IPS DF 4.7 (cell line): ENCODE measurements at regions not wholly inside any gene's neighbourhood (a gene's known extent, or its start where the extent isn't known, plus 50 kb on each side); places are given as distances from the start of the nearest gene placed in this dataset.
A peak's percentile ranks its signal among the peaks of the same experiment; 100 is the strongest.

Experiments used
- DNase-seq: peaks from one replicate; pipeline ENCODE4 v3.0.0-alpha.2; 2013; ENCODE audit warnings: low spot score; ENCODE audit errors: extremely low read depth

DNA sequence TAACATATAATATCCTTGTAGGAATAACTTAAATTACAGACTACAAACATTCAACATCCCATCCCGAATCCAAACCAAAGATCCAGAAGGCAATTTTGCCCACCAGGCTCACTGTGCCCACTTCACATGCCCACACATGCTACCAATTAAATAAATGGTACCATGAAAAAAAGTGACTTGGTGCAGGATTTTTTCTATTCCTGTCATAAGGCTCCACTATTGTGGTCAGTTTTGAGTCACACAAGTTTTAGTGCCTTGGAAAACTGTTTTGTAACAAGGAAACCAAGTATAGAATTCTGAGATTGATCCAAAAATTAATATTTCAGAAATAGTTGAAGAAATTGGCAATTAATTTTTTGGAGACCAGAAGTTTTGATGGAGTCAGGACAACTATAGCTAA lies 470.1 kb upstream of the THBS1 start:
- no peak for DNase-seq

DNA sequence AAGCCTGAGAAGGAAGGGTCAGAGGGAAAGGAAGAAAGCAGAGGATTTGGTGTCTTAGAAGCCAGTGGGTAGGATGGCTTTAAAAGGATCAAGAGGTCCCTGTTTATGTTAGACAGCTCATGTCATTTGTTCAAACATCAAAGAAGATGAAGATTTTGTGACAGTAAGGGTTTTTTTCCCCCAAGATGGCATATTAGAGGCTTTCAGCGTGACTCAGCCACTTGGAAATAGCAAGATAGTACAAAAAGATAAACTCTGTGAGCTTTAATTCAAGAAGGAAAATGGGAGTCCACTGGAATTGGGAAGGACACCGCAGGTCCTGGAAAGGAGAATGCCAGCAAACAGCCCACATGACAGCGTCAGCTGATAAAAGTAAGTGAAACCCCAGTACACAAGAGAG lies 467.1 kb upstream of the THBS1 start:
- DNase-seq, result no peak

DNA sequence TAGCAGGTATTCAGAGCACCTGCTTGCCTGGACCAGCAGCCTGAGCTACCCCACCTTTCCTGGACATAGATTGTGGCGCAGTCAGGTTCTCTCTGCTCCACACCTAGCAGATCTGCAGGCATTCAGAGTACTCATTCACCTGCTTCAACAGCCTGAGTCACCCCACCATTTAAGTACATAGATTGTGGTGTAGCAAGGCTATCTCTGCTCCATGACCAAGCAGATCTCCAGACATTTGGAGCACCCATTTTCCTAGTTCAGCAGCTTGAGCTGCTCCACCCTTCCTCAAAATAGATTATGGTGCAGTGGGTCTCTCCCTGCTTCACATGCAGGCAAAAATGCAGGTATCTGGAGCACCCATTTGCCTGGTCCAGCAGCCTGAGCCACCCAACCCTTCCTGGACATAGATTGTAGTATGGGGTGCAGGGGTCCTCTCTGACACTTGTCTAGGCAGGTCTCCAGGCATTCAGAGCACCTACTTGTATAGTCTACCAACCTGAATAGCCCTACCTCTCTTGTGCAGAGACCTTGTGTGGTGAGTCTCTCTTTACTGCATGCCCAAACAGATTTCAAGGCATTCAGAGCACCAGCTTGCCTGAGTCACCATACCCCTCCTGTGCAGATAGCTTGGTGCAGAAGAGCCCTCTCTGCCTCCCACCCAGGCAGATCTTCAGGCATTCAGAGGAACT lies 466.0 kb upstream of the THBS1 start:
- DNase-seq, result no peak

DNA sequence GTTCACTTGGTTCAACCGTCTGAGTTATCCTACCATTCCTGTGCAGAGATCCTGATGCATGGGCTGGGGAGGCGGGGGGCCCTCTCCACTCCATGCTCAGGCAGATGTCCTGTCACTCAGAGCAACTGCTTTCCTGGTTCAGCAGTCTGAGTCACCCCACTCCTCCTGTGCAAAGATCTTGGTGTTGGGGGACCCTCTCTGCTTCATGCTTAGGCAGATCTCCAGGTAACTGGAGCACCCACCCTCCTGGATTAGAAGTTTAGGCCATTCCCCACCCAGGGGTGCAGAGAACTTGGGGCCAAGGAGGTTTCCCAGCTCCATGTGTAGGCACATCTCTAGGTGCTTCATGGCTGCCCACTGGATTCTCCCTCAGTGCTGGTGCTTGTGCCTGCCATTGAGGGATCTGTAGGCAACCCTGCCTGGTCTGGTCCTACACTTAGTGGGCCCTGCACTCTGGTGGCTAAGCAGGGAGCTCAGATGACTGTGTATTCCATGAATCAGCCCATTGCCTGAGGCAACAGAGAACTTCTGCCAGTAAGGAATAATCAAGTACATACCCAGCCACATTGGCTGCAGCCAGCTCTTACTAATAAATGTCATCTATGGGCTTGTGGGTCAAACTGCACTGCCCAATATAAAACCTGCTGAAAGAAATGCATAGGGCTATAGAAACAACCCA lies 465.4 kb upstream of the THBS1 start:
- DNase-seq, result no peak

DNA sequence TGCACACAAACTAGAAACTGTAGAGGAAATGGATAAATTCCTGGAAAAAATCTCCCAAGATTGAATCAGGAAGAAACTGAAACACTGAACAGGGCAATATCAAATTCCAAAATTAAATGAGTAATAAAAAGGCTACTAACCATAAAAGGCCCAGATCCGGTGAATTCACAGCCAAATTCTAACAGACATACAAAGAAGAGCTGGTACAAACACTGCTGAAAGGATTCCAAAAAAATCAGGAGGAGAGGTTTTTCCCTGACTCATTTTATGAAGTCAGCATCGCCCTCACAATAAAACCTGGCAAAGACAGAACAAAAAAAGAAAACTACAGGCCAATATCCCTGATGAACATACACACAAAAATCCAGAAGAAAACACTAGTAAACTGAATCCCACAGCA lies 462.4 kb upstream of the THBS1 start:
- no peak for DNase-seq

DNA sequence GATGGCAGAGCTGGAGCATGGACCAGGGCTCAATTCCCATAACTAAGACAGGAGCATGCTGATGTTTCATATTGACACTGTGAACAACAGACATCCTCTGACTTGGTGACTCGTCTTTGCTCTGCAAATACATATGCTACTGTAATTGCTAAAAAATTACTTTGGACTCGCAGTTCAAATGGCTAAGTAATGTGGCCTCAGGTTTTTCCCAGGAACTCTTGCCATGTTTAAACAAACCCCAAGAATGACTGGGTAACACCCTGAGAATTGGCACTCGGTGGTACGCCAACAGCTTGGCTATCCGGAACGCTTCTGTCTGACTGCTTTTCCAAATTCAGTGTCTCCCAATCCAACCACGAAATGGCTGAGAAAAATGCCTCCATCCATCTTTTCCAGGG lies 456.7 kb upstream of the THBS1 start:
- DNase-seq, result no peak

DNA sequence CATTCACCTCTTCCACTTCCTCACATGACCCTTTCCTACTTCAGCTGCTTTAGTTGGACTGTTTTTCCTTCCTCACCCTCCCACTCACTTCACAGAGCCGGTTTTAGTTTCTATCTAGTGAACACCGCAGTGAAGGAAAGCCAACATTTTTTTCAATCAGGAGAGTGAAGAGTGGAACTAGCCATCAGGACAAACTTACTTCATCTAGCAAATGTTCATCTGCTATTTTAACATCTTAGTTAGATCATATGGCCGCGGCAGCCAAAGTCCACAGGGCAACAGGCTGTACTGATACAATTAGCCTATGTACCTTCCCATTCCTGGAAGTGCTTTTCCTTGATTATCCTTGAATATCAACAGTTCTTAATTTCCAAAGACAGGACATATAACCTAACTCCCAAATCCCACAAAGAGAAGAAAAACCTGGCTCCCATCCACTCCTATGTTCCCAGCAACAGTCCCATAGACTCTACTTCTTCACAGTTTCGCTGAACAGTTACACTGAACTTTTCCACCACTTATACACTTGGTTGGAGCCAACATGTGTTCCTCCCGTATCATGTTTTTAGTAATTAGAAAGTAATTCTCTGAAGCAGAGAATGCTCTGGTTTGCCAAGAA lies 456.2 kb upstream of the THBS1 start:
- DNase-seq, result no peak

DNA sequence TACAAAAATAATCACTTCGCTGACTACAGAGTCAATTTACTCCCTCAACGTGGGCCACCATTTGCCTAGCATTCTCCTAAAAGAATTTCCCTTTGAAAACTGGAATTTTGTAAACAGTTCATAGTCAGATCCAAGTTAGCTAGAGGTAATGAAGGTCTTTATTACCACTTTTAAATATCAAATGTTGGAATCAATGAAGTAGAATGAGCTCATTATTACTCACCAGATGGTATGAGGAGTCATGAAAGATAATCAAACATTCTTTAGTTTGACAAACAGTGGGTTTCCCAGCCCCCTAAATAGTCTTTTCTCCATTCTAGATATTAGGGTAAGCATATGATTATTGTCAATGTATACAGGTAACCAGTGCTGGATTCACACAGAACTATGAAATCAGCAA lies 455.7 kb upstream of the THBS1 start:
- DNase-seq, result no peak

DNA sequence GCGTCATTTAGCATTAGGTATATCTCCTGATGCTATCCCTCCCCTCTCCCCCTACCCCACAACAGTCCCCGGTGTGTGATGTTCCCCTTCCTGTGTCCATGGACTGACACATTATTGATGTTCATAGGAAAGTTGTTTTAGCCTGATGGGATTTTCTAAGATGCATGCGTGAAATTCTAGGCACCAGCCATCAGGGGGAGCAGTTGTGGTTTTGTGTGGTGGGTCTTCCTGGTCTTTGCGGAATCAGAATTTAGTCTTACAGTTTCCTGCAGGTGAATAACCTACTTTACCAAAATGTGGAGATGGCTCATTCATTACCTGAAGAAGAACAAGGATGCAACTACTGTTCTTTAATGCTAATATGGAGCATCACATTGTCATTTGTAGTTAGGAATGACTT lies 455.0 kb upstream of the THBS1 start:
- peak; percentile 28 for DNase-seq

DNA sequence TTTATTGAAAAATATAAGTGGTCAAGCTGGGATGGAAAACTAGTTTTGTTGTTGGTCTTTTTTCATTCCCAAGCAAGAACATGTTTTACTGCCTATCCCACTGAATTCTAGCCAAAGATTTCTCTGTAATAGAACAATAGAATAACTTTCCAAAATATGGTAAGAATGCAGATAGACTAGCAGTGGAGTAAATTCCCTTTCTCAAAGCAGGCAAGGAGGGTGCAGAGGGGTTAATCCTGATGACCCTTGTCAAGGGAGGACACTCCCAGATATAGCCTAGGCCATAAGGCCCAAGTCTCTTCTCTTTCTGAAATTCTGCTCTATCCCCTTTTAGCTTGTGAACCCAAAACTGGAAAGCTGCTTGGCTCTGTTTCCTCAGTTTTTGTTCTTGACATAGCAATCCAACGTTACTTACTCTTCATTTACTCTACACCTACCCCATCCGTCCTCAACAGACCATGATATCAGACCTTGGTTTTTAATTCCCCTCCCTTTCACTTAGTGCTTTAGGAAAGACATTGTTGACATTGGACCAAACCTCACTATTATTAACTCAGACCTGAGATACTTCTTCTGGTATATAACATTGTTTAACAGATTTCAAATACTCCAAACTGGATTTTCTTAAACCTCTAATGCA lies 453.6 kb upstream of the THBS1 start:
- DNase-seq, result no peak

DNA sequence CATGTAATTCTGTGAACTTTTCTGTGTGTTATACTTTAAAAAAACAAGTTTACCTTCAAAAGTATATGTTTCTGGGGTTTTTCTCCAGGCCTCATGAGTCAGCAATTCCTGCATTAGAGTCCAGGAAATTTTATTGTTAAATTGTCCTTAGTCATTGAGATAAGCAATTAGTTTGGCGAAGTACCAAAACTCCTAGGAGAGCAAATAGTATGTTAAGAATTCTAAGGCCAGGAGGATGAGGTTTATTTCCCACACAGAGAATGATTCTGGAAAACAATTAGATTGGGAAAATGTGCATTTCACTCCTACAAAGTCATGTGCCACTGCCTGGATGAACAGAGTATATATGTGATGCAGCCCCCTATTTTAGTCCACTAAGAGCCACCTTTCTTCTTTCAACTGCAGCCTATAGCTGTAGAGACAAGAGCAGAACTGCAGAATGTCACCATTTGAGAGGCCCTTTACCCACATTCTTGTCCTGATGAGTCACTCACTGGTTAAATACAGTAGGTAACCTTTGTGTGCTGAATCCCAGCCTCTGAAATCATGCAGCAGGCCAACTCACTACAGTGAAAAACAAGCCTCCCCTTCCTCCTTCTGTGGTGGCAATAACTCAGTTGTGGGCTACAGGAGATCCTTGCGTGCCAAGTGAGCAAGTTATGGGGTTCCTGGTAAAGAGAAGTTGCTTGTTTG lies 452.8 kb upstream of the THBS1 start:
- peak; percentile 62 for DNase-seq

DNA sequence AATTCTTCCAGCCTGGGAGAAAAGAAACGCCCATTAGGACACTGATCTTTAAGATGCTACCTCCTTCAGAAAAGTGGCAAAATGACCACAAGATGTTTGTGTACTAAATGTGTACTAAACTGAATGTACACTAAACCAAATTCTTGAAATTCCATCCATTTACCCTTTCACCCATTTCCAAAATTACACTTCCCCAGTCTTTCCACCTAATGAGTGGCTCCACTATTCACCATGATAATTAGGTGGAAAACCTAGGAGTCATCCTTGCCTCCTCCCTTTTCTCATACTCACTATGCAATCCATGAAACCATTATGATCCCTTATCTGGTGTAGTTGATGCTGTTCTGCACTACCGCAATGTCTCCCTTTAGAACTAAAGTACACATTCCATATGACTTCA lies 452.1 kb upstream of the THBS1 start:
- no peak for DNase-seq

DNA sequence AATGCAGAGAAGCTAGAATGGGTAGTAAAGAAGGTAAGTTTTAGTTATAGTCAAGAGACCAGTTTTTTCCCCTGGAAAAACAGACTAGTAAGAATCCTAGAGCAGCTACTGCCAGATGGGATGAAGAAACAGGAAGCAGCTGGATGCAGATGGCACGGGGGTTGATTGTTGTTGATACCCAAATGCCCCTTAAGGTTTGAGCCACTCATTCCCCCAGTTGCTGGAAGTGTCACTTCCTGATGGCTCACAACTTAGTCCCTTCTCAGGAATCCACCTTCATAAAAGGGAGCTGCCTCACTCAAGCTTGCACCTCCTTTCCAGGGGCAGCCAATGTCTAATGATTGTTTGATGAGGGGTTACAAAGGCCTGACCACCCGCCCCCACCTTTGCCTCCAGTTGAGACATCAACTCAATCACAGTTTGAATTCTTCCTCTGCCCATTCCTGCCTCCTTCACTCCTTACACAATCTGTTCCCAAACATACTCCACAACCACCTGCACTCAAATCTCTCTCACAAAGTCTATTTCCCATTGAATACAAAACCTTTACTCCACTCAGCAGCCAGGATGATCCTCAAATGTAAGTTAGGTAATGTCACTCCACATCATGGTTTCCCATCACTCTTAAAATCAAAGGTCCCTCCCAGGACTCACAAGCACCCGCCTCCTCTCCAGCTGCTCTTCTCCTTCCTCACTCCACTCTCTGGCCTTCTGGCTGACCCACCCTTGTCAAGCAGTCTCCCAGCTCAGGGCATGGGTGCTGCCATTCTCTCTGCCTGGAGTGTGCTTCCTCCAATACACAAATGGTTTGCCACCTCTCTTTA lies 450.1 kb upstream of the THBS1 start:
- no peak for DNase-seq

DNA sequence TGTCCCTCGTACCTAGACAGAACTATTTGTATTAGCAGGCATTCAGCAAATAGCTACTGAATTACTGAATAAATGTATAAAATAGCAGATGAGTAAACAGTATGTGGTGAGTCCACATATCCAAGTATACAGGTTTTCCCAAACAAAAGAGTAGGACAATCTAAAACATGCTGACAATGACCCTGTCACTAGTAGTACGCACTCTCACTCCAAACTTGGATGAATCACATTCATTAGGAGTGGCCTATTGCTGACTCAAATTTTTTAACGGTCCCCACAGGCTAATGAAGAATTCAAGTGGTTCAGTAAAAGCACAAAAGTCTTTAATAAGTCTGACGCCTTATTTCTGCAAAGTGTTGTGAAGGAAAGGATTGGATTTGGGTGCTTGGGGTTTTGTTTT lies 449.3 kb upstream of the THBS1 start:
- DNase-seq, result no peak

DNA sequence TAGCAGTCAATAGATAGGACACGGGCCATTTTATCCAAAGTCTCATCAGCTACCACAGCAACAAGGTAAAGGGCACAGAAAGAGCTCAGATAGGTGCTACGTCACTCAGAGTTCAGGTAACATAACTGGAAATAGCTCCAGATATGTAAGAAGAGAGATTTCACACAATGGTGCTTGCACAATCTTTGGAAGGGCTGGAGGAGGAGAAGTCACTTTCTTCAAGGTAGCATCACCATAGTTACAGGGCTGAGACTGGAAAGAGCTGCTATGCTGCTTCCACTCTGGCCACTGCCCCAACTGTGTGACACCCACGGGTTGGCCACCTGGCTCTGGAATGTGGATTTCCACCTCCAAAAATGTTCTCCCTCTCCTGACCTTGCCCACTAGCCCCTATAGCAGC lies 448.8 kb upstream of the THBS1 start:
- no peak for DNase-seq

DNA sequence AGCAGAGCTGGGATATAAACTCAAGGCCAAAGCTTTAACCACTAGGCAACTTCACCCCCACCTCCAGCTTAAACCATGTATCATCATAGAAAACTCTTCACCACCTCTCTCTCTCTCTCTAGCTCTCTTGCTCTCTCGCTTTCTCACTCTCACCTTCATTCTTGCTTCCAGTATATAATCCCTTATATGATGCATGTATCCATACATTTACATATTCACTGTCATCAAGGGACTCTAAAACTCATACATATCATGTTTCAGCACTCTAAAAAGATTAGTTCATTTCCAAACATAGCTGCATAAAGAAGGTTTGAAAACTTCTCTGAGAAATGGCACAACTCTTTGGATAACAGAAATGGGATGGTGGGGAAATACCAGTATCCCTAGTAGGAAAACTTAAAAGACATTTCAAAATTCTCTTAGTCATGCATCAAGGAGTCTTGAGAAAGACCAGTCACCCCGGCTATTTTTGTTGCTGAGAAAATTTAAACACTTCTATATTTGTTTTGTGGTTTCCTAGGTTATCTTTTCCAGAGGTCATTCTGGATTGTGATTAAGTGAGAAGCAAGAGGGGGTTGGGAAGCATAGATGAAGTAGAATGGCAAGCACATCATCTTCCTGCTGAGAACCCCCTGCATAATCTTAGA lies 447.8 kb upstream of the THBS1 start:
- DNase-seq, result no peak

DNA sequence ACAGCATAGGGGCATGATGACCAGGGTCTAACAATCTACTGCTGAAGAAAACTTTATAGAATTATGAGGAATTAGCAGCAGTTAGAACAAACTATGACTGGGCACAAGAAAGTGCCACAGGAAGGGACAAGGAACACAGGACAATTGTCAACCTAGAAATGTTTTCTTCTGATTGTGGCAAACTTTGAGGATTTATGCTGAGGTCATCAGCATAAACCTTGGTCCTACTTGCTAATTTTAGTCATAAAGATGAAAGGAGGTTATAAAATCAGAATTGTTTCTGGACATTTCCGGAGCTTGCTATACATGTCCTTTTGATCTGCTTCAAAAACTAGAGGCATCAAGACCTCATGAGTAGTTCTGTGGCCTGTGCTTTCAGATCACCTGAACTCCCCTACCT lies 446.6 kb upstream of the THBS1 start:
- DNase-seq, result no peak

DNA sequence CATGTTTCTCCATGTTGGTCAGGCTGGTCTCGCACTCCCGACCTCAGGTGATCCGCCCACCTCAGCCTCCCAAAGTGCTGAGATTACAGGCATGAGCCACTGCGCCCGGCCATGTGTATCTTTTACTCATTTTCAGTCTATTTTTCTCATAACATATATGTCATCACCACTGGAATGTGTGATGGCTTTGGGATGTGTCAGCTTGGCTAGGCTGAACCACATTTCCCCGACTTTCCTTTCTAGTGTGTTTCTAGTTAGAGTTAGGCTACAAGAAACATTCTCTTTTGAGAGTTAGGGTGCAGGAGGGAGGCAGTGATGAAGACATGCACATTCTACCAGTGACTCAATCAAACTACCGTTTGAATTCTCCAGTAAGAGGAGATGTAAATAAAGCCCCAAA lies 444.9 kb upstream of the THBS1 start:
- DNase-seq, result no peak

DNA sequence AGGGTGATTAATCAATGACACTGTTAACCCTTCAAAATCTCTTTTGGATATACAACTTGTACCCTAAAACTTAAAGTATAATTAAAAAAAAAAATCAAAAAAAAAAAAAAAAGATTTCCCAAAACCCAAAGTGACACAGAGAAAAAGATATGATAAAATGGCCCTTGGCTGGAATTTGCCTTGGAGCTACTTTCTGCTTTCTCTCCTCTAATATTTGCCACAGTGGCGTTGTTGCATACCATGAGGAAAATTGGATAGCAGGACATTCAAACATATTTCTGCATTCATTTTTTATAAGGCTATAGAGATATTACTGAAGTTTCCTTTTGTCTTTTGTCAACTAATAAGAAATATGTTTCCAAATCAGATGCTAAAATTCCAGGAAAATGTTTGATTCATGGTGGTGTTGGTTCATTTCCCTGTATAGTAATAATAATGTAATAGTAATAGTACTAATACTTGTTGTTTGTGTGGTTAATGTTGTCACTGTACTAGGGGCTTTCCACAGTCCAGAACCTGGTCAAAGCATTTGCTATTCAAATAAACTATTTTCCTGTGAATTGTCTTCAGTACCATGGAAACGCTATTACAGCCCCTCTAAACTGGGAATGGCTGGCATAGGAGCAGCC lies 441.3 kb upstream of the THBS1 start:
- no peak for DNase-seq

DNA sequence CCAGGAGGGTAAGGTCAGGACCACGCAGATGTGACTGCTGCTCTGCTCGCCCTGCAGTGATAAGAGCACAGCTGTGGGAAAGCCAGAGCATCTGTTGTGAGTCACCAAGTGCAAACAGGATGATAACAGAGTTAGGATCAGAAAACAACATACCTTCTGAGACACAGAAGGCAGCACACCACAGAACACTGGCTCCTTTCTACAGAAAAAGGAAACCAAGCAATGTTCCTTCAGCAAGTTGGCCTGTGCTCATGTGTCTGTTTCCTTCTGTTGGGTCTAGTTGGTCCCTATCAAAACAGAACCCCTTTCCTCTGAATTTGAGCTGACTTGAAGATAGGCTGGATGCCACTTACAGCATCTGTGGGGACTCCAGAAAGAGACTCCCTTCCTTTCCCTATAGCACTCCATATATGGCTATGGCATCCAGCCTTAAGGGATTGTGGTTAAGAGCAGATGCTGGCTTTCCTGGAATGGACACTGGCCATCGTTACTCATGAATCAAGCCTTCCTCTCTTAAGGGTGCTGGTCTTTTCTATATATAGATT lies 440.7 kb upstream of the THBS1 start:
- DNase-seq, result no peak
